Stimulated activated CD8-positive, alpha-beta memory T cell treated with anti-CD3 and anti-CD28 coated beads, Interleukin-4, amount 100 ng/mL, for 24 hours (primary cell): ENCODE measurements at regions not wholly inside any gene's neighbourhood (a gene's known extent, or its start where the extent isn't known, plus 50 kb on each side); places are given as distances from the start of the nearest gene placed in this dataset.

Source experiments
- DNase-seq: peaks from one replicate; pipeline ENCODE4 v3.0.0-alpha.2; 2020; ENCODE audit warnings: low read depth

GRCh38 chrX:149274516-149275105 is 230.5 kb downstream of the IDS start:
- no peak for DNase-seq

DNA sequence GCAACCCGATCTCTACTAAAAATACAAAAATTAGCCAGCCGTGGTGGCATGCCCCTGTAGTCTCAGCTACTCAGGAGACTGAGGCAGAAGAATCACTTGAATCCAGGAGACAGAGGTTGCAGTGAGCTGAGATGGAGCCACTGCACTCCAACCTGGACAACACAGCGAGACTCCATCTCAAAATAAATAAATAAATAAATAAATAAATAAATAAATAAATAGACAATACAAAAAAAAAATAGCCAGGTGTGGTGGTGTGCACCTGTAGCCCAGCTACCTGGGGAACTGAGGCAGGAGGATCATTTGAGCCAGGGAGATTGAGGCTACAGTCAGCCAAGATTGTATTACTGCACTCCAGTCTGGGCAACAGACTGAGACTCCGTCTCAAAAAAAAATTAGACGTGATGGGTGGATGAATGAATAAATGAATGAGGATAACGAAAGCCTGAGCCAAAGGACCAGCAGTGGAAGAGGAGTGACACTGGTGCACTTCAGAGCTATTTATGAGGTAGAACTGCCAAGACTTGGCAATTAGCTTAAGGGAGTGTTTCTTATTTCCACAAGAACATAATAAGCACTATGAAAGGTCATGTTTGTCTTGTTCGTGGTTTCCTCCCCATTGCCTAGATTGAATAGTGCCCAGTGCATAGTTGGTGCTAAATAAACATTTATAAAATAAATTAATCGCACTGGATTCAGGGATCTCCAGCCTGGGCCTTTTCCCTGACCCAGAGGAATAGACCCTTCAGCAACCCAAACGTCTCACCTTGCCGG is 232.2 kb downstream of the IDS start:
- no peak for DNase-seq

- no peak for DNase-seq
Observed at GRCh38 chrX:149267878-149268813, 237.0 kb downstream of the IDS start.

GRCh38 chrX:149262086-149262485 is 243.0 kb downstream of the IDS start:
- no peak for DNase-seq

GRCh38 chrX:149259241-149259640 is 245.9 kb downstream of the IDS start:
- no peak for DNase-seq

- DNase-seq: no peak
Observed at GRCh38 chrX:149255860-149256259, 249.2 kb downstream of the IDS start.

- no peak for DNase-seq
Observed at GRCh38 chrX:149248073-149248625, 257.0 kb downstream of the IDS start.

DNA sequence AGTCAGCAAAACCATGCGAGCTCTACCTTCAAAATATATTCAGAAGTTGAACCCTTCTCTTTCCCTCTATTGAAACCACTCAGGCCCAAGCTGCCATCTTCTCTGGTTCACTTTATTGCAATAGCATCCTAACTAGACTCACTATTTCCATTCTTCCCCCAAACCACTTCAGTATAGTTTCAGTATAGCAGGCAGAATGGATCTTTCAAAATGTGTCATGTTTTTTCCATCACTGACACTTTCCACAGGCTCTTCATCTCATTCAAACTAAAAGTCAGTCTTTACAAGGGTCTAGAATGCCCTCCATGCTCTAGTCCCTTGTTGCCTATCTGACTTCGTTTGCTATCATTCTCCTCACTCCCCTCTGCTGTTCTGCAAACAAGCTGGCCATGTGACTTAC is 274.4 kb downstream of the IDS start:
- DNase-seq: no peak

- no peak for DNase-seq
Observed at GRCh38 chrX:149223854-149224253, 281.3 kb downstream of the IDS start.

DNA sequence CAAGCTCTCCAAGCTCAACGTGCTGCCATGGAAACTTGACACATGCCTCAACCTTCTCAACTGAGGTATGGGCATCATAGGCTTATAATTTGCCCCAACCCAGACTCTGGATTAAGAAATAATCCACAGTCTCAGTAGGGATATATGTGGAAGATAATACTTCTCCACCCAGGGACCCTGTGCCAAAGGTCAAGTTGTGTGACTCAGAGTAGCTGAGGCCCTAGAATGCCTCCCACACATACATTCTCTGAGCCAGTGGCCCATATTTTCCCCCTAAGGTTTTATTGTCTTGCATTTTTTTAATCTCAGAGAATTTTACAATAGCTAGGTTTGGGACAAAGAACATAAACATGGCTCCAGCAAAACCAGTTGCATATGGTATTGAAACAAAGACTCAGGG is 283.1 kb downstream of the IDS start:
- DNase-seq: no peak

DNA sequence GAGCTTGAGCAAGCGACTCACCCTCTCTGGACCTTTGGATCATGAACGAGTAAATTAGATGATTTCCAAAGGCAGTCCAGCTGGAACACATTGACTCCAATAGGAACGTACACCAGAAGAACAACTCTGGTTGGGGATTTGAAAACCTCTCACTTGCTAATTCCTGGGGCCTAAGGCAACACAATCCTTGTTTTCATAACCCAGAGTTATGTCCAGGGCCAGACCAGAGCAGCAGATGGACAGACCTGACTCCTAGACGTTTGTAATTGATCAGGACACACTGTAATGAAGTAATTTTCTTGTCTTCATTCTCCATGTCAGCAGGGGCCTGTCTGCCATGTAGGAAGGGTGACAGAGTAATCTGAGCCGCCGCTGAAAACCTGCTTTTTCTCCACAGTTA is 283.9 kb downstream of the IDS start:
- DNase-seq: no peak

GRCh38 chrX:149213264-149213663 is 291.8 kb downstream of the IDS start:
- no peak for DNase-seq

GRCh38 chrX:149208307-149208706 is 296.8 kb downstream of the IDS start:
- DNase-seq: no peak

DNA sequence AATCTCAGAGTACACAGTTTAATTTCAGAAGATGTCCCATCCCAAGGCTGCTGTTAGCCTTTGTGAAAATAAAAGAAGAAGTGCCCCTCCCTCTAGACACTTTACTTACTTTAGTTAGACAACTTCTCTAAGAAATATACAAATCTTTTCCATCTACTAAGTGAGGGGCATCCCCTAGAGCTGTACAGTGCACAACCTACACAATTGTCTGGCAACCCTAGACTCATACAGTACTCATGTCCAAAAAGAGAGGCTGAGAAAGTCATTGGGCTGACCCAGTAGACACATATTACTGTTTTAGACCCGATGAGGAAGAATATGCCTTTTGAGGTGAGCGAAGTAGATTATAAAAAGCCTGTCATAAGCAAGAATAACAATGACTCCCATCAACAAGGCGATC is 297.6 kb downstream of the IDS start:
- DNase-seq: no peak

GRCh38 chrX:149205937-149206336 is 299.2 kb downstream of the IDS start:
- no peak for DNase-seq

DNA sequence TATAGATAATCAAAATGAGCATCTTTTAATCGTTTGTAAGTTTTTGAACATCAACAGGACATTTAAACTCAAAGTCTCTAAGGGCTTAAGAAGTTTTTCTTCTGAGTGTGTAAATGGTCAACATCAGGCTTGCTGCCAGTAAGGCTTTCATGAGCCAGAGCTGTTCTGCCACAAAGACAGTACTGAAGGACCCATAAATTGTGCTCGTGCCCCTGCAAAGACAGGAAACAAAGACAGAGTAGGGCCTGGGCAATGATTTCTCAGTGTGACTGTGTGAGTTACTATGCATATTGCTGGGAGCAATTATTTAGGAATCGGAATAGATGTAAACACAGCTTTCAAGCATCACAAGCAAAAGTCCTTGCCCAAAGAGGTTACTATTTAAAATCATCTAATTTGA is 300.0 kb downstream of the IDS start:
- no peak for DNase-seq

DNA sequence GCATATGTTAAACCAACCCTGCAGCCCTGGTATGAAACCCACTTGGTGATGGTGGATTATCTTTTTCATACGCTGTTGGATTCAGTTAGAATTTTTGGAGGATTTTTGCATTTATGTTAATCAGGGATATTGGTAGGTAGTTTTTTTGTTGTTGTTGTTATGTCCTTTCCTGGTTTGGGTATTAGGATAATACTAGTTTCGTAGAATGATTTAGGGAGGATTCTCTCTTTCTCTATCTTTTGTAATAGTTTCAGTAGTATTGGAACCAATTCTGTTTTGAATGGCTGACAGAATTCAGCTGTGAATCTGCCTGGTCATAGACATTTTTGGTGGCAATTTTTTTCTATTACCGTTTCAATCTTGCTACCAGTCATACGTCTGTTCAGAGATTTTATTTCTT is 305.4 kb downstream of the IDS start:
- DNase-seq: no peak

DNA sequence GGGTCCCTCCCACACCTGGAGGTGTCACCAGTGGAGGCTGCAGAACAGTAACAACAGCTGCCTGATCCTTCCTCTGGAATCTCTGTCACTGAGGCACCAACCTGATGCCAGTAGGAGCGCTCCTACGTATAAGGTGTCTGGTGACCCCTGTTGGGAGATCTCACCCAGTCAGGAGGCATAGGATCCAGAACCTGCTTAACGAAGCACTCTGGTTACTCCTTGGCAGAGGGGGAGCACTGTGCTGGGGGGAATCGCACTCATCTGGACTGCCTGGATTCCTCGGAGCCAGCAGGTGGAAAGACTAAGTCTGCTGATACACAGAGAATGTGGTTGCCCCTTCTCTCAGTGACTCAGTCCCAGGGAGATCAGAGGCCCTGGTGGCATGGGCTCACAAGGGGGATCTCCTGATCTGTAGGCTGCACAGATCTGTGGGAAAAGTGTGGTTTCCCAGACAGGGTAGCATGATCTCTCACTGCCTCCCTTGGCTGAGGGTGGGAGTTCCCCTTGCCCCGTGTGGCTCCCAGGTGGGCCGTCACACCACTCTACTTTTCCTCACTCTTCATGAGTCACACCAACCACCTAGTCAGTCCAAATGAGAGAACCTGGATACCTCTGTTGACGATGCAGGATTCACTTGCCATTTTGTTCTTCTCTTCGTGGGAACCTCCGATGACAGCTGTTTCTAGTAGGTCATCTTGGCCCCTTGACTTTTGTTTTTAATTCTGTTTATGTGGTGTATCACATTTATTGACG is 305.9 kb downstream of the IDS start:
- no peak for DNase-seq

GRCh38 chrX:149185087-149185486 is 320.0 kb downstream of the IDS start:
- DNase-seq: no peak

DNA sequence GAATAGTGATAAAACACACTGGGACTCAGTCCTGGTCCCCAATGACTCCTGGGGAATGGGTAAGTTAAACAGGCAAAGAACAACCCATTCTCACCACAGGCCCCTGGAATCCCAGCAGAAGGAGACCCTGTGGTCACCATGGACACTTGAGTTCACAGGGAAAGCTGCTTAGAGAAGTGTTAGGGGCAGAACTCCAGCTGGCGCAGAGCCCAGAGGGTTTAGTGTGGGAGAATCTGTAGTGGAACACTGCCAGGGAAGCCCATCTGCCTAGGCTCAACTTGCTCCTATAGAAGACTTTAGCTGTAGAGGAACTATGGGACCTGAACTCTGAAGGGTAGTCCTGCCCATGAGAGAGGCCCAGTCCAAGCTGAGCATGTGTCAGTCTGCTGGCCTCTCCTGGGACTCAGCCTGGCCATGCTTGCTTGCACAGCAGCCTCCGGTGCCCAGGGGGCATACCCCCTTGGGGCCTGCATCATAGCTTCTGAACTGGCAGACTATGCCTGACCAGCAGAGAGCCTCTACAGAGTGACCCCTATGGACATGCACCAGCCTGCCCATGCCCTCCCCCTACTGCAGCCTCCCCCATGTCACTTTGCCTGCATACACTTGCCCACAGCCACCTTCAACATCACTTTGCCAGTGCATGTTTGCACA is 343.5 kb downstream of the IDS start:
- DNase-seq: no peak

- no peak for DNase-seq
Observed at GRCh38 chrX:149157976-149158375, 347.1 kb downstream of the IDS start.
